Endothelial cell of umbilical vein (primary cell): ENCODE measurements at regions not wholly inside any gene's neighbourhood (a gene's known extent, or its start where the extent isn't known, plus 50 kb on each side); places are given as distances from the start of the nearest gene placed in this dataset.

Experiments used
- BruUV-seq: library from RNA; stranded (reverse); fragments of 400-500 nt; replicated peaks from 2 replicates; lab custom pipeline; 2021; lab: Mats Ljungman, UMichigan
- CTCF ChIA-PET: fragments of 300-600, 350-600 bp; sonication (Branson Sonifier 250); formaldehyde crosslinking; loops from one replicate; lab custom pipeline; 2021; ENCODE audit warnings: antibody characterized with exemption, inconsistent platforms; lab: Charles Lee
- POLR2A ChIA-PET: fragments of 300-600, 350-600 bp; sonication (Branson Sonifier 250); formaldehyde crosslinking; loops from one replicate; lab custom pipeline; 2021; ENCODE audit warnings: antibody characterized with exemption, inconsistent platforms; lab: Charles Lee
- DNase-seq: peaks from one replicate; pipeline ENCODE4 v3.0.0-alpha.2; 2011; ENCODE audit warnings: low read depth, low spot score
- FAIRE-seq: peaks from 2 replicates; lab custom pipeline; 2011; peaks lifted over from hg19 to GRCh38; lab: Jason Lieb, UNC
- H2AFZ ChIP-seq: 2 replicates; pipeline ENCODE4 v1.6.0; 2012; ENCODE audit warnings: low read depth, low read length, control low read depth, inconsistent platforms
- H3K27ac ChIP-seq: 2 replicates; pipeline ENCODE4 v1.5.1; 2011; ENCODE audit warnings: low read depth, mild to moderate bottlenecking, control low read depth, low read length, moderate library complexity; ENCODE audit not compliant: insufficient read depth
- H3K27me3 ChIP-seq, 2 experiments: 2 replicates each; pipeline versions ENCODE4 v1.6.0 to v1.6.1; 2011; ENCODE audit warnings: low read length in 2 of 2, mixed read lengths in 1 of 2; ENCODE audit not compliant: control insufficient read depth in 2 of 2, insufficient read depth in 2 of 2
- H3K36me3 ChIP-seq, 2 experiments: 2 replicates in 1 of 2; 3 replicates in 1 of 2; pipeline ENCODE4 v1.5.1; 2011; ENCODE audit warnings: low read length in 2 of 2, mild to moderate bottlenecking in 1 of 2, moderate library complexity in 1 of 2; ENCODE audit not compliant: control insufficient read depth in 2 of 2, insufficient read depth in 2 of 2; ENCODE audit errors: extremely low read depth in 1 of 2
- H3K4me1 ChIP-seq: 3 replicates; pipeline ENCODE4 v1.5.1; 2011; ENCODE audit warnings: mild to moderate bottlenecking, low read length; ENCODE audit not compliant: control insufficient read depth, insufficient read depth; ENCODE audit errors: extremely low read depth
- H3K4me2 ChIP-seq: 2 replicates; pipeline ENCODE4 v1.6.1; 2011; ENCODE audit warnings: low read length, control low read depth, mixed read lengths; ENCODE audit not compliant: insufficient read depth
- H3K4me3 ChIP-seq, 3 experiments: fragments of 200-600 bp in 1 of 3; sonication (generic), shearing (Covaris generic) in 1 of 3; replicated peaks in 1 of 3; 2 replicates each; pipeline ENCODE4 v1.5.1; 2011 to 2016; ENCODE audit warnings: control low read depth in 3 of 3, low read length in 3 of 3, mild to moderate bottlenecking in 2 of 3, inconsistent platforms in 1 of 3, low read depth in 1 of 3, moderate library complexity in 1 of 3; ENCODE audit not compliant: insufficient read depth in 1 of 3
- H3K79me2 ChIP-seq: 2 replicates; pipeline ENCODE4 v1.6.0; 2012; ENCODE audit warnings: low read length, inconsistent platforms; ENCODE audit not compliant: control insufficient read depth, insufficient read depth
- H3K9ac ChIP-seq: replicated peaks from 2 replicates; pipeline ENCODE3; 2011; ENCODE audit warnings: low read length, control low read depth; ENCODE audit not compliant: insufficient read depth; ENCODE audit errors: extremely low read depth
- H3K9me1 ChIP-seq: replicated peaks from 3 replicates; pipeline ENCODE4 v1.6.0; 2011; ENCODE audit warnings: mild to moderate bottlenecking, low read length; ENCODE audit not compliant: control insufficient read depth, insufficient read depth; ENCODE audit errors: extremely low read depth
- H3K9me3 ChIP-seq: replicated peaks from 2 replicates; pipeline ENCODE4 v1.5.1; 2012; ENCODE audit warnings: low read length, inconsistent platforms; ENCODE audit not compliant: control insufficient read depth, insufficient read depth
- H4K20me1 ChIP-seq: replicated peaks from 2 replicates; pipeline ENCODE3; 2011; ENCODE audit warnings: mild to moderate bottlenecking, low read length; ENCODE audit not compliant: control insufficient read depth, insufficient read depth; ENCODE audit errors: extremely low read depth
- CTCF ChIP-seq, 2 donors: IDR thresholded peaks; 1 replicate in 1 of 2; 2 replicates in 1 of 2; pipeline ENCODE4 v1.5.1; 2011; ENCODE audit warnings: low read length in 2 of 2, mild to moderate bottlenecking in 2 of 2, moderate library complexity in 2 of 2, control low read depth in 1 of 2, inconsistent platforms in 1 of 2, low read depth in 1 of 2; ENCODE audit not compliant: insufficient read depth in 1 of 2; ENCODE audit errors: extremely low read depth in 1 of 2
- EZH2 ChIP-seq: IDR thresholded peaks from 2 replicates; pipeline ENCODE4 v1.6.1; 2012; ENCODE audit warnings: borderline replicate concordance, low read depth, mild to moderate bottlenecking, moderate library complexity, low read length, inconsistent platforms; ENCODE audit not compliant: severe bottlenecking
- FOS ChIP-seq: IDR thresholded peaks from 2 replicates; pipeline ENCODE4 v1.6.1; 2011; ENCODE audit warnings: mild to moderate bottlenecking, low read length, moderate library complexity, borderline replicate concordance; ENCODE audit not compliant: insufficient read depth
- GATA2 ChIP-seq: IDR thresholded peaks from 2 replicates; pipeline ENCODE4 v1.7.0; 2011; ENCODE audit warnings: low read depth, mild to moderate bottlenecking, moderate library complexity, mixed read lengths, low read length; ENCODE audit not compliant: insufficient read length, insufficient read depth
- JUN ChIP-seq: IDR thresholded peaks from 2 replicates; pipeline ENCODE4 v1.6.1; 2011; ENCODE audit warnings: borderline replicate concordance, low read depth; ENCODE audit not compliant: insufficient read length, insufficient read depth
- MYC ChIP-seq: IDR thresholded peaks from one replicate; pipeline ENCODE4 v1.6.1; 2011; ENCODE audit warnings: mild to moderate bottlenecking, low read depth, low read length
- POLR2A ChIP-seq: IDR thresholded peaks from 2 replicates; pipeline ENCODE4 v1.6.1; 2012; ENCODE audit warnings: low read depth, mild to moderate bottlenecking, control low read depth, low read length
- POLR2AphosphoS5 ChIP-seq: IDR thresholded peaks from 2 replicates; pipeline ENCODE4 v1.6.1; 2012; ENCODE audit warnings: low read depth, mild to moderate bottlenecking, control low read depth, low read length, moderate library complexity; ENCODE audit not compliant: insufficient read depth
- dilution Hi-C: fragments of 300-500 bp; cut with MboI; formaldehyde crosslinking; loops from one replicate; pipeline ENCODE4 v1.15.0; 2019; ENCODE audit warnings: low sequenced_read_pairs; ENCODE audit not compliant: extremely low pct_ligation_motif_present
- intact Hi-C: fragments of 100-400 bp; cut with micrococcal nuclease; formaldehyde crosslinking; loops from one replicate; pipeline ENCODE4 v1.10.0; 2022
- TF ChIP-seq, protein P1 (sequence below): IDR thresholded peaks from 2 replicates; pipeline ENCODE4 v1.6.1; 2011; ENCODE audit not compliant: insufficient read depth, insufficient read length

GRCh38 chr5:138650196-138650595 lies 75.0 kb upstream of the HSPA9 start:
- POLR2A ChIA-PET: no interaction called here
- no peaks in the 10 kb centered on the region for H3K9me1 ChIP-seq
- no peak overlapping the region for H3K9ac ChIP-seq
- dilution Hi-C loops (no loop called here), intact Hi-C loops (no loop called here)
- no peaks in the 10 kb centered on the region for H3K27me3 ChIP-seq
- no peaks in the 10 kb centered on the region for H4K20me1 ChIP-seq
- no peak overlapping the region for H2AFZ ChIP-seq
- no peak overlapping the region for H3K4me2 ChIP-seq
- no peaks in the 10 kb centered on the region for H3K9me3 ChIP-seq
- no peak overlapping the region for H3K27ac ChIP-seq
- no peak for DNase-seq
- H3K4me1 ChIP-seq: peaks cover 16% of the 10 kb centered on the region
- no peak for FAIRE-seq
- H3K36me3 ChIP-seq: no peaks in the 10 kb centered on the region
- H3K79me2 ChIP-seq: no peaks in the 10 kb centered on the region
- CTCF ChIA-PET: interaction anchor here (1.1 to 2.3 kb wide), 3 partner anchors 9 to 139 kb away, joined by 3 to 7 read pairs (median 6); no protein-coding TSS in a partner anchor
- no TSS peak for BruUV-seq
- no peak overlapping the region for H3K4me3 ChIP-seq
- TF ChIP-seq MYC (no peak), JUN (no peak), FOS (no peak), CTCF (IDR thresholded peaks at IDR 0.05; ENCODE audit: extremely low read depth in 1 of 2, insufficient read depth in 1 of 2, low read depth in 1 of 2, low read length in 2 of 2) (no peak), GATA2 (no peak), POLR2A (no peak), POLR2AphosphoS5 (no peak), EZH2 (no peak)
- TF ChIP-seq, protein P1, sequence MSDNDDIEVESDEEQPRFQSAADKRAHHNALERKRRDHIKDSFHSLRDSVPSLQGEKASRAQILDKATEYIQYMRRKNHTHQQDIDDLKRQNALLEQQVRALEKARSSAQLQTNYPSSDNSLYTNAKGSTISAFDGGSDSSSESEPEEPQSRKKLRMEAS: no peak
